ENCODE measurements at regions not wholly inside any gene's neighbourhood (a gene's known extent, or its start where the extent isn't known, plus 50 kb on each side); places are given as distances from the start of the nearest gene placed in this dataset.

GRCh38 chr13:104426435-104426834, 1360.2 kb upstream of the SLC10A2 start:
- Histone ChIP-seq H3K79me2 (ENCODE audit: insufficient read depth, low read length) (no peaks in the 10 kb centered on the region), H3K36me3 (ENCODE audit: insufficient read depth, low read length) (no peaks in the 10 kb centered on the region), H3K27me3 (ENCODE audit: insufficient read depth, low read length) (no peaks in the 10 kb centered on the region), H3K4me1 (ENCODE audit: insufficient read depth, low read length, severe bottlenecking) (no peaks in the 10 kb centered on the region), H3K9me3 (ENCODE audit: low read length) (no peaks in the 10 kb centered on the region), H4K20me1 (ENCODE audit: insufficient read depth, low read length) (no peaks in the 10 kb centered on the region), H3K9ac (ENCODE audit: low read length) (no peak overlapping the region), H3K9me2 (ENCODE audit: low read depth, low read length) (no peaks in the 10 kb centered on the region), H3K4me2 (ENCODE audit: low read length) (no peak overlapping the region), H2AFZ (ENCODE audit: low read length) (no peak overlapping the region), H3K27ac (ENCODE audit: low read depth, low read length, poor library complexity, severe bottlenecking) (no peak overlapping the region), H3K4me3 (ENCODE audit: low read depth, low read length, poor library complexity, severe bottlenecking) (no peak overlapping the region), H3F3A (ENCODE audit: insufficient read depth, low read length) (no peaks in the 10 kb centered on the region)
- TF ChIP-seq CTCF (IDR thresholded peaks at IDR 0.05; ENCODE audit: low read length) (no peak), EZH2 (IDR thresholded peaks at IDR 0.05; ENCODE audit: borderline replicate concordance, low read length) (no peak)

- Histone ChIP-seq H3K27ac (ENCODE audit: low read depth, low read length, poor library complexity, severe bottlenecking) (no peak overlapping the region), H3K4me2 (ENCODE audit: low read length) (no peak overlapping the region), H3K4me3 (ENCODE audit: low read depth, low read length, poor library complexity, severe bottlenecking) (no peak overlapping the region), H3K9me3 (ENCODE audit: low read length) (no peaks in the 10 kb centered on the region), H4K20me1 (ENCODE audit: insufficient read depth, low read length) (no peaks in the 10 kb centered on the region), H3K36me3 (ENCODE audit: insufficient read depth, low read length) (no peaks in the 10 kb centered on the region), H2AFZ (ENCODE audit: low read length) (no peak overlapping the region), H3K9me2 (ENCODE audit: low read depth, low read length) (no peaks in the 10 kb centered on the region), H3F3A (ENCODE audit: insufficient read depth, low read length) (no peaks in the 10 kb centered on the region), H3K27me3 (ENCODE audit: insufficient read depth, low read length) (no peaks in the 10 kb centered on the region), H3K79me2 (ENCODE audit: insufficient read depth, low read length) (no peaks in the 10 kb centered on the region), H3K4me1 (ENCODE audit: insufficient read depth, low read length, severe bottlenecking) (no peaks in the 10 kb centered on the region), H3K9ac (ENCODE audit: low read length) (no peak overlapping the region)
- TF ChIP-seq CTCF (IDR thresholded peaks at IDR 0.05; ENCODE audit: low read length) (no peak), EZH2 (IDR thresholded peaks at IDR 0.05; ENCODE audit: borderline replicate concordance, low read length) (no peak)
These were observed 1356.5 kb upstream of the SLC10A2 start for GRCh38 chr13:104422668-104423067.

- H3K4me1 ChIP-seq (ENCODE audit: insufficient read depth, low read length, severe bottlenecking) = no peaks in the 10 kb centered on the region
- no peaks in the 10 kb centered on the region for H3K9me3 ChIP-seq (ENCODE audit: low read length)
- no peak overlapping the region for H3K4me2 ChIP-seq (ENCODE audit: low read length)
- H4K20me1 ChIP-seq (ENCODE audit: insufficient read depth, low read length) = no peaks in the 10 kb centered on the region
- no peak overlapping the region for H3K4me3 ChIP-seq (ENCODE audit: low read depth, low read length, poor library complexity, severe bottlenecking)
- no peak overlapping the region for H3K27ac ChIP-seq (ENCODE audit: low read depth, low read length, poor library complexity, severe bottlenecking)
- no peaks in the 10 kb centered on the region for H3K9me2 ChIP-seq (ENCODE audit: low read depth, low read length)
- no peaks in the 10 kb centered on the region for H3K27me3 ChIP-seq (ENCODE audit: insufficient read depth, low read length)
- no peak overlapping the region for H3K9ac ChIP-seq (ENCODE audit: low read length)
- H2AFZ ChIP-seq (ENCODE audit: low read length) = no peak overlapping the region
- no peaks in the 10 kb centered on the region for H3K79me2 ChIP-seq (ENCODE audit: insufficient read depth, low read length)
- H3K36me3 ChIP-seq (ENCODE audit: insufficient read depth, low read length) = no peaks in the 10 kb centered on the region
- H3F3A ChIP-seq (ENCODE audit: insufficient read depth, low read length) = no peaks in the 10 kb centered on the region
- TF ChIP-seq CTCF (IDR thresholded peaks at IDR 0.05; ENCODE audit: low read length) (no peak), EZH2 (IDR thresholded peaks at IDR 0.05; ENCODE audit: borderline replicate concordance, low read length) (no peak)
These were observed 1350.8 kb upstream of the SLC10A2 start for GRCh38 chr13:104416973-104417372.
